Prostate gland (tissue), 2 donors: ENCODE measurements at regions not wholly inside any gene's neighbourhood (a gene's known extent, or its start where the extent isn't known, plus 50 kb on each side); places are given as distances from the start of the nearest gene placed in this dataset.
"Not testable (repeated sequence)": the region's sequence is repeated elsewhere in the genome, so short reads cannot be mapped to it uniquely, and the experiment has no call there.

Experiments used
- DNase-seq: peaks from one replicate; pipeline ENCODE4 v3.0.0-alpha.2; 2019; ENCODE audit warnings: low spot score
- H3K27ac ChIP-seq, 2 donors: fragments of 200-600 bp; sonication (generic); 2 replicates each; pipeline ENCODE4 v1.5.1; 2017 to 2019
- H3K27me3 ChIP-seq: fragments of 200-600 bp; sonication (generic); replicated peaks from 2 replicates; pipeline ENCODE4 v1.5.1; 2019; ENCODE audit not compliant: insufficient read depth
- H3K36me3 ChIP-seq, 2 donors: fragments of 200-600 bp; sonication (generic); 1 replicate in 1 of 2; 2 replicates in 1 of 2; pipeline versions ENCODE4 v1.5.1 to v1.8.1; 2017 to 2019
- H3K4me1 ChIP-seq: fragments of 200-600 bp; sonication (generic); replicated peaks from 2 replicates; pipeline ENCODE4 v1.5.1; 2019
- H3K4me3 ChIP-seq, 2 donors: fragments of 200-600 bp; sonication (generic); 2 replicates each; pipeline ENCODE4 v1.5.1; 2017 to 2019
- H3K9me3 ChIP-seq: fragments of 200-600 bp; sonication (generic); 2 replicates; pipeline ENCODE4 v1.5.1; 2017
- CTCF ChIP-seq, 4 experiments: fragments of 200-600 bp in 2 of 4; fragments of 450-650 bp in 2 of 4; sonication (generic) in 2 of 4; IDR thresholded peaks; 1 replicate in 3 of 4; 2 replicates in 1 of 4; pipeline ENCODE4 v1.5.1; 2016 to 2019; ENCODE audit warnings: antibody characterized with exemption in 4 of 4, mild to moderate bottlenecking in 2 of 4, moderate library complexity in 2 of 4
- POLR2A ChIP-seq: fragments of 450-650 bp; IDR thresholded peaks from one replicate; pipeline ENCODE4 v1.6.1; 2016; ENCODE audit warnings: antibody characterized with exemption, mild to moderate bottlenecking
- POLR2AphosphoS5 ChIP-seq: sonication (generic); formaldehyde crosslinking; IDR thresholded peaks from one replicate; pipeline ENCODE4 v1.6.1; 2017; ENCODE audit warnings: antibody characterized with exemption
- WGBS: methylation state at CpG from one replicate; pipeline ENCODE4 v1.1.5; 2018; 5-methylcytosine and 5-hydroxymethylcytosine counted together
- intact Hi-C: fragments of 100-400 bp; cut with DNase I; formaldehyde crosslinking; loops from one replicate; pipeline ENCODE4 v1.14.2; 2022

DNA sequence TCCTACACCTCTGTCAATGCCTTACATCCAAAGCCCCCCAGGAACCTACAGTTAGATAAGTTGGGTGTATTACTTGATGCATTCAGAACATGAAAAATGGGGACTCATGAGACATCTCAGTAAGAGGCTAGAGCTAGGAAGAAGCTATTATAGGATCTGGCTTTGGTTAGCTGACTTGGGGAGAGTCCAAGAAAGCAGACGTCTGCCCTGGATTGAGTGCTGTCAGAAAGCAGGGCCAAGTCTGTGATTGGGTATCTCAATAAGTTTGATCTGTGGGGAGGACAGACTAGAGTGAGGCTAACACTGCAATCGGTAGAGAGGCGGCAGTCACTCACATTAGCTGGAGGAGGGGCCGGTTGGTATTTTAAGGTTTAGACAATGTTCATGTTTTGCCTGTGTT lies 79.4 kb upstream of the LRFN2 start:
- Histone ChIP-seq H3K27me3 (no peaks in the 10 kb centered on the region), H3K27ac (no peak overlapping the region), H3K9me3 (no peaks in the 10 kb centered on the region), H3K4me1 (no peaks in the 10 kb centered on the region), H3K36me3 (no peaks in the 10 kb centered on the region), H3K4me3 (no peak overlapping the region)
- 62% methylated on average over 4 of the region's 4 CpGs for WGBS
- DNase-seq, result no peak
- intact Hi-C loops, result no loop called here
- TF ChIP-seq POLR2A (no peak), CTCF (IDR thresholded peaks at IDR 0.05) (no peak), POLR2AphosphoS5 (no peak)

DNA sequence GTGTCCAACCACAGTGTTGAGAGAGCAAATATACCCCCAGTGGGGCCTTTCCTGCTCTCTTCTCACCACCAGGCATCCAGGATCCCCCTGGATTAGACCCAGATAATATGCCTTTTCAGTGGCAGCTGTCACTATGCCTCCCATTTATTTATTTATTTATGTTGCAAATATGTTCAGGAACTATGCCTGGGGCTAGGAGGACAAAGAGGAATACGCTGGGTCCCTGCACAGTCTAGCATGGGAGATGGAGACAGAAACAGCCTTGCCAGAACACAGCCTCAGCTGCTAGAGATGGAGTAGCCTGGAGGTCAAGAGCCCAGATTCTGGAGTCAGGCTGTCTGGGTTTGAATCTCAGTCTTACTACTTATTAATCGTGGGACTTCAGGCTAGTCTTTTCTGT lies 74.6 kb upstream of the LRFN2 start:
- 85% methylated on average over 2 of the region's 2 CpGs for WGBS
- no peaks in the 10 kb centered on the region for H3K9me3 ChIP-seq
- no peak overlapping the region for H3K27ac ChIP-seq
- TF ChIP-seq POLR2AphosphoS5, result no peak
- TF ChIP-seq CTCF (IDR thresholded peaks at IDR 0.05), result no peak
- no peak for TF ChIP-seq POLR2A
- H3K36me3 ChIP-seq, result no peaks in the 10 kb centered on the region
- H3K4me1 ChIP-seq, result no peaks in the 10 kb centered on the region
- no peak for DNase-seq
- H3K27me3 ChIP-seq, result no peaks in the 10 kb centered on the region
- no peak overlapping the region for H3K4me3 ChIP-seq
- intact Hi-C loops, result no loop called here

DNA sequence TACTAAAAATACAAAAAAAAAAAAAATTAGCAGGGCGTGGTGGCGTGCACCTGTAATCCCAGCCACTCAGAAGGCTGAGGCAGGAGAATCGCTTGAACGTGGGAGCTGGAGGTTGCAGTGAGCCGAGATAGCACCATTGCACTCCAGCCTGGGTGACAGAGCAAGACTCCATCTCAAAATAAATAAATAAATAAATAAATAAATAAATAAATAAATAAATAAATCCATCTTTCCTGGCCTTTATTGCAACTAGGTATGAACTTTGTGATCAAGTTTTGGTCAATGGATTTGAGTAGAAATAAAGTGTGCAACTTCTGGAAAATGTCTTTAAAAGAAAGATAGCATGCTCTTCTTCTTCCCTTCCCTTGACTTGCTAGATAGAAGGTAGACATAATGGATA lies 69.6 kb upstream of the LRFN2 start:
- WGBS, result 96% methylated on average over 5 of the region's 5 CpGs
- H3K36me3 ChIP-seq, H3K27ac ChIP-seq, H3K4me3 ChIP-seq, H3K9me3 ChIP-seq, H3K4me1 ChIP-seq, intact Hi-C loops, DNase-seq, H3K27me3 ChIP-seq: not testable (repeated sequence)

DNA sequence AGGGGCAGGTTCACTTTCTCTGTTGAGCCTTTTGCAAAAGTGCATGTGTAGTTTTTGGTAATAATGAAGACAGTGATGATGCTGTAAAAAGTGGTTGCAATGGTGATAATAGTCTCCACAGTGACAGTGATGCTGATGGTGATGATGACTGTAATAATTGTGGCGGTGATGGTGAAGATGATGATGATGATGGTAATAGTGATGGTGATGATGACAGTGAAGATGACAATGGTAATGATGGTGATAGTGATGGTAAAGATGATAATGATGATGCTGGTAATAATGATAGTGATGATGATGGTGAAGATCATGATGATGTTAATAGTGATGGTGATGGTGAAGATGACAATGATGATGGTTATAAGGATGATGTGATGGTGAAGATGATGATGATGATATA lies 67.7 kb upstream of the LRFN2 start:
- no peak overlapping the region for H3K27ac ChIP-seq

GRCh38 chr6:40645043-40645442 lies 57.9 kb upstream of the LRFN2 start:
- Histone ChIP-seq H3K4me1 (no peaks in the 10 kb centered on the region), H3K27ac (no peak overlapping the region), H3K27me3 (peaks cover 3% of the 10 kb centered on the region), H3K4me3 (no peak overlapping the region), H3K9me3 (no peaks in the 10 kb centered on the region), H3K36me3 (no peaks in the 10 kb centered on the region)
- intact Hi-C loops, result no loop called here
- DNase-seq, result no peak
- WGBS, result 90% methylated on average over 6 of the region's 6 CpGs
- no peak for TF ChIP-seq POLR2AphosphoS5
- no peak for TF ChIP-seq POLR2A
- no peak for TF ChIP-seq CTCF (IDR thresholded peaks at IDR 0.05)

More for the DNA sequence above, 67.7 kb upstream of the LRFN2 start:
- no peaks in the 10 kb centered on the region for H3K9me3 ChIP-seq
- no peaks in the 10 kb centered on the region for H3K27me3 ChIP-seq
- H3K36me3 ChIP-seq, result no peaks in the 10 kb centered on the region
- H3K4me3 ChIP-seq, result no peak overlapping the region
- no peaks in the 10 kb centered on the region for H3K4me1 ChIP-seq
- DNase-seq, result no peak
- intact Hi-C loops, result no loop called here
- TF ChIP-seq POLR2A (no peak), CTCF (IDR thresholded peaks at IDR 0.05) (no peak), POLR2AphosphoS5 (no peak)
- 100% methylated on average over 1 of the region's 1 CpG for WGBS
